ENCODE measurements at regions not wholly inside any gene's neighbourhood (a gene's known extent, or its start where the extent isn't known, plus 50 kb on each side); places are given as distances from the start of the nearest gene placed in this dataset.
"Not testable (repeated sequence)": the region's sequence is repeated elsewhere in the genome, so short reads cannot be mapped to it uniquely, and the experiment has no call there.

DNA sequence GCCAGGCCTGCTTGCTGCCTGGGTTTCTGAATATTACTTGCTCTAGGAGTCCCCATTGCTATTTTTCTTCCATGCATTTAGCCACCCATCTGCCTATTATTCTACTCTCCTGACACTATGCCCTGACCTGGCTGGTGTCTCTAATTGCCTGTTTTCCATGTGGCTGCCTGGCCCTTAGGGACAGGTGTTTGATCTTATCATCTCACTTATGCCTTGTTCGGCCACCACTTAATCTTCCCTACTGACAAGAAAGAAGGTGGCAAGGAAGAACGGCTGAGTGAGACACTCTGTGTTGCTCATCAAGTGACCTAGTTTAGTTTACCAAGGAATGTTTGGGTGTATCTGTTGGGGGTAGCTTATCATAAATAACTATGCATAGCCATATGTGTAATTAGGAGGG is 50.4 kb upstream of the RAPH1 start:
- DNase-seq (ENCODE audit: extremely low read depth in 1 of 11, low read depth in 9 of 11, low spot score in 4 of 11): no peak

DNA sequence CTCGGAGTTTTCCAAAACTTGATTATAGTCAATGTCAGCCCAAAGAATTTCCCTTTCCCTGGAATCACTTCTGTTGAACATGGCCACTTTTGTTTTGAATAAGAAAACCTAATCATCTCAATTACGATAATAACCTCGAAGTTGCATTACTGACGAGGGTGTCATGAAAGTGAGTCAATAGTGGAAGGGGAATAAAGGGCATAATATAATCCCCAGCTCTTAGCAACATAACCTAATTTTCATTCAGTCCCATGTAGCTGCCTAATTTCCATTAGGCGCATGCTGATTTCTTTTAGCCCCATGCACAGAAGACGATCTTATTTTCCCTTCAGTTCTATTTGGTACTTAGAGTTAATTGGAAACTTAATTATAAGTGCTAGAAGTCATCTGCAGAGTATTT is 51.1 kb upstream of the RAPH1 start:
- no peak for DNase-seq (ENCODE audit: extremely low read depth in 1 of 11, low read depth in 9 of 11, low spot score in 4 of 11)

DNA sequence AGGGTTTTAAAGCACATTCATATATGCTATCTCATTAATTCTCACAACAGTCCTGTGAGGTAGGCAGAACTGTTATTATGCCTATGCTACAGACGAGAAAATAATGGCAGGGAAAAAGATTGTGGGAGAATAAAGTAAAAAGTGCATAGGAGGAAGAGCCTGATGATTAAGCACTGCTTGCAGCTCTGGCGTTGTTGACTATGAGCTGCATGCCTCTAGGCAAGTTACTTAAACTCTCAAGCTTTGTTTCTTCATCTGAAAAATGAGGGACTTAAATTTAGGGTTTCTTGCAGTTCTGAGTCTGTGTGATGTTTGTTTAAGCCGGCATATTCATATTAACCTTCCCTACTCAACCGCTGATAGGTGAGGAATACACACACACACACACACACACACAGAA is 51.6 kb upstream of the RAPH1 start:
- DNase-seq (ENCODE audit: extremely low read depth in 1 of 11, low read depth in 9 of 11, low spot score in 4 of 11): no peak

DNA sequence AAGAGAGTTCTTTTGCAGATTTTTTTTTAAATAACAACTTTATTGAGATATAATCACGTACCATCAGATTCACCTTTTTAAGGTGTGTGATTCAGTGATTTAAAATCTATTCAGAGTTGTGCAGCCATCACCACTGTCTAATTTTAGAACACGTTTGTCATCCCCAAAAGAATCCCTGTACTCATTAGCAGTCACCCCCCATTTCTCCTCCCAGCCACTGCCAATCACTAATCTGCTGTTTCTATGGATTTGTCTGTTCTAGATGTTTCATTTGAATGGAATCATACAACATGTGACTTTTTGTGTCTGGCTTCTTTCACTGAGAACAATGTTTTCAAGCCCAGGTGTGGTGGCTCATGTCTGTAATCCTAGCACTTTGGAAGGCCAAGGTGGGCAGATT is 55.4 kb upstream of the RAPH1 start:
- no peak for DNase-seq (ENCODE audit: extremely low read depth in 1 of 11, low read depth in 9 of 11, low spot score in 4 of 11)

DNA sequence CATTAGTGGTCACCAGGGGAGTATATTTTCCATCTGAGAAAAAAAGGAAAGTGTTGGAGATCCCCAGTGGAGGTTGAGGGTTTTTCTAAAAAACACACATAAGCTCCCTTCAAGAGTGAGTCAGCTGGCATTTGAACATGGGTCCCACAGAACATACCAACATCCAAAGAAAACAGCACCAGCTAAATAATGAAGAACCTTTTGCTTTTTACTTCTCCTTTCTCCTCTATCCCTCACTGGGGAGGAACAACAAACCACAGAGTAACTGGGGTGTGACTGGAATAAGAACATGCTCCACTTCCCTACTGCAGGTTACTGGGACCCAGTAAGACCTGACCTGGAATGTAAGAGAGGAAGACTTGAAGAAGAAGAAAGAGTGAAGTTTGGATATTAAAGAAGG is 56.5 kb upstream of the RAPH1 start:
- DNase-seq (ENCODE audit: extremely low read depth in 1 of 11, low read depth in 9 of 11, low spot score in 4 of 11): no peak

DNA sequence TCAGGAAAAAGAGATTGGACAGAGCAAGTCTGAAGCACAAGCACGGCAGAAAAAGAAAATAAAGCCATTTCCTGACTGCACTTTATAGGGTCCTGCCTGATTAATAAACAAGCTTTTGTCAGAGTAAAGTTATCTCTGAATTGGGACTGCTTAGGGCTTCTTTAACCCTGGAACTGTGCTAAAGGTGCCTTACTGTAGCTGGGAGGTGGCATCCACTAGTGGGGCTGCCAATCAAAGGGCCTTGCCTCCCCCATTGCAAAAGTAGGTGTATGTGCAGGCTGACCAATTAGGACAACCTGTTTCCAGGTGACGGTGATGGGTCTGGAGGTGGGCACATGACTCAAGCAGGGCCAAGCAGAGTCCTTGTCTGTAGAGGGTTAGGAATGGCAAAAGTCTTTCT is 57.4 kb upstream of the RAPH1 start:
- no peak for DNase-seq (ENCODE audit: extremely low read depth in 1 of 11, low read depth in 9 of 11, low spot score in 4 of 11)

DNA sequence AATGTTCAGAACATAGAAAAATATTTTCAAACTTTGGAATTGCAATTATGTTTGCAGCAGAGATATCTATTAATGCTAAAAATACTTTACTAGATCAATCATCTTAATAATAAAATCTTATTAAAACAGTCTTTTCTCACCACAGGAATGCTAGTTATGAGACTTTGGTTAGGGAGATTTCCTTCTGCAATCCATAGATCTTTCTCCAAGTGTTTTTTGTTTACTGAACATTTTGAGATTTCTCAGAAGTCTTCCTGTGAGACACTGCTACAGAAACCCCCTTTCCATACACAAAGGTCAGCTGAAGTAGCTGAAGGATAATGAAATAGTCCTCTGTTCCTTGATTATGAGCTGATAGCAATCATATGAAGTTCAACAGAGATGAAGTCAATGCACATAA is 59.4 kb upstream of the RAPH1 start:
- no peak for DNase-seq (ENCODE audit: extremely low read depth in 1 of 11, low read depth in 9 of 11, low spot score in 4 of 11)

DNA sequence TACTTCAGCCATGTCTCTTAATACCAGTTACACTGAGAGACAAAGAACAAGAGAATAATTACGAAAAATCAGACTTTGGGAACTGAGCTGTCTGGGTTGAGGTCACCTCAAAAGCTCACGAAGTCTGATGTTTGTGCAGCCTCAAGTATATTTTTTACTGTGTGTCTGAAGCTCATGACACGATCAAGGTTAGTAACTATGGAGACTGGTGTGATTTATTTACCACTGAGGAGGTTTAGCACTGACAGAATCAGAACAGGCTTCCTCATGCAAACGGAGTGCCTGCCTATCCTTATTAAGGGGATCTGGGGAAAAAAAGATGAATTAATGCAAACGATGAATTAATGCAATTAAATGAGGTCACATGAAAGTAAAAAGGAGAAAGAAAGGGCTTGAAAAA is 61.1 kb upstream of the RAPH1 start:
- peak in 1 of 11 donors; percentile 40 for DNase-seq (ENCODE audit: extremely low read depth in 1 of 11, low read depth in 9 of 11, low spot score in 4 of 11)

DNA sequence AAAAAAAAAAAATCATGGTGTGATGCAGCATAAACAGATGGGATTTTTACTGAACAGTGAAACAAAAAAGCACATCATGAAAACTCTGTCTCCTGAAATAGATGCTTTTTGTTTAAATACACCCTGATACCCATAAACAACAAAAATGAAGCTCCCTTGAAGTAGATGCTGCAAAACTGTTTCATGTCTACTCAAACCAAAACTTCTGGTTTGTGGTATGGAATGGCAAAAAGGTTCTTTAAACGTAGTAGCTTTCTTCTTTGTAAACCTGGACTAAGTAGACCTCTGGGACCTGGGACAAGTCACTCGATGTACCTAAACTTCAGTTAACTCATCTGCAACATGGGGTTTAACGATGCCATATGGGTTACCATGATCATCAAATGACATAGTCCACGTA is 64.4 kb upstream of the RAPH1 start:
- DNase-seq (ENCODE audit: extremely low read depth in 1 of 11, low read depth in 9 of 11, low spot score in 4 of 11): no peak

DNA sequence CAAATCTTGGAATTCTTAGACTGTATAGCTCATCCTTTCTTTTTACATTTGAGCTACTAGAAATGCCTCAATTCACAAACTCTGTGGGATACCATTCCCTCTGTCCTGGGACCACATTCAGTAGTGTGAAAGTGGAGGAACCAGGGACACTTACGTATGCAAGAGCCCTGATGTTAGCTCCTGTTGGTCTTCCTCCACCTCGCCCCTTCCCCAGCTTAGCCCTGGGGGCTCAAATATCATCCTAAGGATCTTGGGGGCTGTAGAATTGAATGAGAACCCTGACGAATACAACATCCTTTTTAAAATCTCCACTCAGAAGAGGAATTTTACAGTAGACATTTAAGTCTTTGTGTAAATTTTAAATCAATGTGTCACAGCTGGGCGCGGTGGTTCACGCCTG is 65.2 kb upstream of the RAPH1 start:
- DNase-seq (ENCODE audit: extremely low read depth in 1 of 11, low read depth in 9 of 11, low spot score in 4 of 11): no peak

DNA sequence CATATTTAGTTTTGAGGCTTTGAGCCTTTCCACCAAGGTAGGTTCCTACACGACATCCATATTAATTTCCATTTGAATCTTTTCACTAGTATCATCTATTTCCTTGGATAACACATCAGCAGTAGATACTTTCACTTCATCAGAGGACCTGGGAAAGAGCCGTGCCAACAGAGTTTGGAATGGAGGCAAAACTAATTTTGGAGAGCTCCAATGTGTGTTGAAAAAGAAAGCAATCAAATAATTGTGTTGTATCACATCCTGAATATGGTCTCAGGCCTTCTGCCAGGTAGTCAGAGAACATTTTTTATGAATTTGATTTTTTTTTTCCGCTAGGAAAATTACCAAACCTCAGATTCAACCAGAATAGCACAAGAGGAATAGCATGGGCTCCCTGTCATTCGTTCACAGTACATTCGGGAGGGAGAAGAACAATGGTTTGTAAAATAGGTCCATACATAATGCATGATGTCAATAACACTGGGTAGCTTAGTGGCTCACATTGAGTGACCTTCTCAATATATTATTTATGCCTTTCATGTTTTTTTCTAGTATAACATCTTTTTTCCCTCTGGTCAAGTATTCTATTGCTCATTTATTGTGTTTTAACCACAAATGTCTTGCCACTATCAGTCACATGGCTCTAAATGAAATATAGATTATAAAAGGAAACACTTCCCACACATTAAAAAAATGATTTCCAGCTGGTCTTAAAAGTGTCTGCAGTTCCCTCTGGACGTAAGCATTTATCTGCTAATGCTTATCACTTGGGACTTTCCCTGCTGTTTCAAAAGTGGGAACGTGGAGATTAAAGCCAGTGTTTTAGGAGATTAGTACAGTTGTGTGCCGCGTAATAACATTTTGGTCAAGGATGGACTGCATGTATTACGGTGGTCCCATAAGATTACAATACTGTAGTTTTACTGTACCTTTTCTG is 68.6 kb upstream of the RAPH1 start:
- no peak for DNase-seq (ENCODE audit: extremely low read depth in 1 of 11, low read depth in 9 of 11, low spot score in 4 of 11)

DNA sequence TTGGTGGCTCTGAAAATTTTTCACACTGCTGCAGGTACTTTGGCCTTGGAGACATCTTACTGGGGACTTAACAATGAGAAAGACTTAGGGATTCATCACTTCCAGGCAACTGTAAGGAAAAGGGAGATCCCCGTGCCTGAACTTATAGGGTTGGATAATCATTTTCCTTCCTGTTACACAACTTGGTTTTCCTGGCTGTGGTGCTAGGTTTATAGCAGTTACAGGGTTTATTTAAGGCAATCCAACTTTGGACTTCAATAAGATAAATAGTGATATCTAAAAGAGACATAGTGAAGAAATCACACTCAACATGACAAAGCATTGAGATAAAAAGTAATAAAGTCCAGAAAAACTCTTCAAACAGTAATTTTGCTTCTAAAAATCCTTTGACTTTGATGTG is 70.2 kb upstream of the RAPH1 start:
- no peak for DNase-seq (ENCODE audit: extremely low read depth in 1 of 11, low read depth in 9 of 11, low spot score in 4 of 11)

DNA sequence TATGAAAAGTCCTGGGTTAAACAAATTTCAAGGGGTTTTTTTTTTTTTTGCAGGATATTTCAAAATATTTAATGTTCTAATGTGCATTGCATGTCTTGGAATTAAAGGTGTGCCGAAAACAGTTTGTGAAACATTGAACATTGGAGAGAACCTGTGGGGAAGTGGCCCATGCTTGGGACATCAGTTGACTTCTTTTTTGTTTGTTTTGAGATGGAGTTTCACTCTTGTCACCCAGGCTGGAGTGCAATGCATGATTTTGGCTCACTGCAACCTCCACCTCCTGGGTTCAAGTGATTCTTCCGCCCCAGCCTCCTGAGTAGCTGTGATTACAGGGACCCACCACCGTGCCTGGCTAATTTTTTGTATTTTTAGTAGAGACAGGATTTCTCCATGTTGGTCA is 71.0 kb upstream of the RAPH1 start:
- no peak for DNase-seq (ENCODE audit: extremely low read depth in 1 of 11, low read depth in 9 of 11, low spot score in 4 of 11)

DNA sequence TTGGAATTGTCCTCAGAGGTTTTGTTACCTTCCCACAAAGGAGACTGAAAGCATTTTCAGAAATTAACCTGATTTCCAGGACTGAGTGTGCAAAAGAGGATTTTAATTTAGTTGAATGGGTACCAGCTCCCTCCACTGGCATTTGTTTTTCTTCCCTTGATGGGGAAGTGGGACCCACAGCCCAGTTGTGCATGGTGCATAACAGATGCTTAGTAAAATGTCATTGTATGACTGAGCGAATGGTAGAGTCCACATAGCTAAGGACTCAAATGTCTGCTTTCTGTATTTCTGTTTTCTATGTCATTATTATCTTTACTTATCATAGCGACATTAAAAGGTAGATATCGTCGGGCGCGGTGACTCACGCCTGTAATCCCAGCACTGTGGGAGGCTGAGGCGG is 75.5 kb upstream of the RAPH1 start:
- no peak for DNase-seq (ENCODE audit: extremely low read depth in 1 of 11, low read depth in 9 of 11, low spot score in 4 of 11)

DNA sequence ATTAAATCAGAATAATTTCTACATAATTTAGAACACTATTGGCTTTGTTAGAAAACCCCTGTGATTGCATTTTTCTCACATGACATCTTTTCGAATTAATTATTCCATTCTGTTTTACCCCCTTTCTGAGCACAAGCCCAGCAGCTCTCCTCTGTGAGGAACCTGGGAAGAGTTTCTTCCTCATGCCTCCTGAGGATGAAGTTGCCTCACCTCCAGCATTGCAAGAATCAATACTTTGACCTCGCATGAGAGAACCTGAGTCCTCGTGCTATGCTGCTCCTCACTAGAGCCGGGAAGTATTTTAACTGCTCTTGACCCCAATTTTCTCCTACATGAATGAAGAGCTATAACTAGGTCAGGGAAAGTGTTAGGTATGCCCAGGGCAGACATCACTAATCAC is 77.1 kb upstream of the RAPH1 start:
- no peak for DNase-seq (ENCODE audit: extremely low read depth in 1 of 11, low read depth in 9 of 11, low spot score in 4 of 11)

DNA sequence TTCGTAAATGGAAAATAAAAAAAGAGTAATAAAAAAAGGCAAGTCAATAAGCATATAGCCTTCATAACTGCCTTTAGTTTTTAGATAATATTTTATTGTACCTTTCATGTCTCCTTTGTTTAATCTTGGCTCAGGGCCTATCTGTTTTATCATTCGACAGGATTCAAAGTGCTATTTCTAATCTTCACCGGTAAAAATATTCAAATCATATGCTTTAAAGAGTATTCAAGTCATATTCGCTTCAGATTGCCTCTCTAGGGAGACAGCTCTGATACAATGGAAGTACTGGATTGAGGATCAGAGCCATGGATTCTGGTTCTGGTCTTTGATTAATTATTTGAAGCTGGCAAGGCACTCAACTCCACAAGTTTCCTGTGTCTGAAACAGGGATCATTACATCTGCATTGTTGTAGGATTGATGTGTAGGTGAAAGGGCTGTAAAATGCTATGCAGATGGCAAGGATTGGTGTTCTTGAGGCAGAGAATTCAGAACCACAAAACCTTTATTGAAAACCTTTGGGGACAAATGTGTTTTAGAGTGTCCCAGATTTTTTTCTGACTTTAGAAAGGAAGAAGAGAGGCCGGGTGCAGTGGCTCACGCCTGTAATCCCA is 84.3 kb upstream of the RAPH1 start:
- no peak for DNase-seq (ENCODE audit: extremely low read depth in 1 of 11, low read depth in 9 of 11, low spot score in 4 of 11)

DNA sequence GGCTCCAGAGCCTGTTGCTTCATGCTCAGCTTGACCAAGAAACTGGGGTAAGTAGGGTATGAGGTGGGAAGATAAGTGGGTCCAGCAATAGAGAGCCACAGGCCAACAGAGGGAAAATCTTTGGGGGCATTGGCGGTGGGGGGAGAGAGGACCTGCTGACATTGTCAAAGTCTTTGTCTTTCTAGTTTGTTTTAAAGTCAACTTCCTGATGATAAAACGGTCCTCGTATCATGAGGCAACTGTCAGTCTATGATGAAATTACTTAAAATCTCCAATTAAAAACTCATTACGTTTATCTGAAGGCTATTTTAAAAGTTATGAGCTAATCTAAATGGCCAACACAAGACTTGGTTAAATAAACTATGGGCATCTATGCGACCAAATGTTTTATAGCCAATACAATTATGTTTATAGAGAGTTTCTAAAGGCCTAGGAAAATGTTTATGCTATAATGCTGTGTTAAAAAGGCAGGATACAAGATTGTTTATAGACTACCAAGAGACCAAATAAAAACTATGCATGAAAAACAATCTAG is 84.4 kb upstream of the CD28 start:
- DNase-seq (ENCODE audit: extremely low read depth in 1 of 11, low read depth in 9 of 11, low spot score in 4 of 11): no peak

DNA sequence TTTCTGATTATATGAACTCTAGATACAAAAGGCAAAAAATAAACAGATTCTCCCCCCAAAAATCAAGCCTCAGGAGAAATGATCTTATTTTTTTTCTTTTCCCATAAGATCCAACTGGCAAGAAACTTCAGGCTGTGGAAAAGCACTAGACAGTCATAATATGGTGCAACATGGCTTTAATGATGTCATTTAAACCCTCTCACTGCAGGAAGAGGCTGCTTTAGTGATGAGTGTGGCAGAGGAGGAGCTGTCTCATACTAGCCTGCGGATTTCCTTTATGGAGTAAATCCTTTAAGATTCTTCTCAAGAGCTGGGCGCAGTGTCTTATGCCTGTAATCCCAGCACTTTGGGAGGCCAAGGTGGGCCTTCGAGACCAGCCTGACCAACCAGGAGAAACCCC is 83.3 kb upstream of the CD28 start:
- DNase-seq (ENCODE audit: extremely low read depth in 1 of 11, low read depth in 9 of 11, low spot score in 4 of 11): no peak

DNA sequence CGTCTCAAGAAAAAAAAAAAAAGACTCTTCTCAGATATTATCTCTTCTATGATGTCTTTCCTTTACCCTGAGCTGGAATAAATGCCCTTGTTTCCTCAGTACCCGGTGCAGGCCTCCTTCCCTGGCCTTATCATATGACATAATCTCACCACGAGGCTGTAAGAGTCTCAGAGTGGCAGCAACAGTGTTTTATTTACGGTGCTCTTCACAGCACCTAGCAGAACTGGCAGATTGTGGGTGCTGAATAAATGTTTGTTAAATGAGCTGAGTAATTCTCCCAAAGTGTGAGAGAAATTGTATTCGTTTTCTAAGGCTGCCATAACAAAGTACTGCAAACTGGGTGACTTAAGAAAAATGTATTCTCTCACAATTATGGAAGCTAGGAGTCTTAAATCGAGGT is 82.8 kb upstream of the CD28 start:
- no peak for DNase-seq (ENCODE audit: extremely low read depth in 1 of 11, low read depth in 9 of 11, low spot score in 4 of 11)

DNA sequence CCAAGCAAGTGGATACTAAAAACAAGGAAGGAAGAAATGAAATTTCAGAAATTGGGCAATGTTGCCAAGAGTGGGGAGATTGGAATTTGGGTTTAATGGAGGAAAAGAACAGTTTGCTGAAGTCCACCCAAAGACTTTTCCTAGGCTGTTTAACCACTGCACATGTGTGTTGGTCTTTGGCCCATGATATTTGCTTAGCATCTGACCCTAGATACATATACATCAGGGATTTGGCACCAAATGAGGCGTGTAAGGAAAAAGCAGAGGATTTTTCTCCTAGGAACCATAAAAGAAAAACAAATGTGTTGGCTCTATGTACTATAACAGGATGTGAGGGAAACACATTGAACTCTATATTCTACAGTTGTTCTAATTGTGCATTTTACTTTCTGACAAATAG is 80.7 kb upstream of the CD28 start:
- no peak for DNase-seq (ENCODE audit: extremely low read depth in 1 of 11, low read depth in 9 of 11, low spot score in 4 of 11)

DNA sequence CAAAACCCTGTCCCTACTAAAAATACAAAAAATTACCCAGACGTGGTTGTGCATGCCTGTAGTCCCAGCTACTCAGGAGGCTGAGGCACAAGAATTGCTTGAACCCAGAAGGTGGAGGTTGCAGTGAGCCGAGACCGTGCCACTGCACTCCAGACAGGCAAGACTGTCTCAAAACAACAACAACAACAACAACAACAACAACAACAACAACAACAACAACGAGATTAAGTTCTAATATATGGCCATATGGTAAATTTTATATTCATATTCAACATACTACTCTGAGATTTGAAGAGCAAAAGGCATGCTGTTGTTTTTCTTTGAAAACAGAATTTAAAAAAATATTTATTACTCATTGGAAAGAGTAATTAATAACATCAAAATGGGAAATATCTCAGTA is 80.2 kb upstream of the CD28 start:
- not testable (repeated sequence) for DNase-seq (ENCODE audit: extremely low read depth in 1 of 11, low read depth in 9 of 11, low spot score in 4 of 11)
